Hepatocyte (in vitro differentiated cells): ENCODE measurements at regions not wholly inside any gene's neighbourhood (a gene's known extent, or its start where the extent isn't known, plus 50 kb on each side); places are given as distances from the start of the nearest gene placed in this dataset.
"Not testable (repeated sequence)": the region's sequence is repeated elsewhere in the genome, so short reads cannot be mapped to it uniquely, and the experiment has no call there.

ENCODE experiments used
- DNase-seq: peaks from one replicate; pipeline ENCODE4 v3.0.0-alpha.2; 2016; ENCODE audit warnings: low spot score
- H2AFZ ChIP-seq: fragments of 200-600 bp; sonication (generic); 2 replicates; pipeline ENCODE4 v1.6.0; 2016; ENCODE audit warnings: antibody characterized with exemption, mild to moderate bottlenecking
- H3K27ac ChIP-seq: fragments of 200-600 bp; sonication (generic); 2 replicates; pipeline ENCODE4 v1.5.1; 2016; ENCODE audit warnings: mild to moderate bottlenecking
- H3K27me3 ChIP-seq: fragments of 200-600 bp; sonication (generic); 2 replicates; pipeline ENCODE4 v1.6.1; 2016
- H3K36me3 ChIP-seq: fragments of 200-600 bp; sonication (generic); replicated peaks from 2 replicates; pipeline ENCODE4 v1.5.1; 2016; ENCODE audit warnings: low read depth; ENCODE audit not compliant: insufficient read depth
- H3K4me1 ChIP-seq: fragments of 200-600 bp; sonication (generic); 2 replicates; pipeline ENCODE4 v1.5.1; 2016; ENCODE audit warnings: mild to moderate bottlenecking, moderate library complexity; ENCODE audit not compliant: insufficient read depth
- H3K4me2 ChIP-seq: fragments of 200-600 bp; sonication (generic); 2 replicates; pipeline ENCODE4 v1.6.0; 2016
- H3K4me3 ChIP-seq: fragments of 200-600 bp; sonication (generic); 2 replicates; pipeline ENCODE4 v1.5.1; 2016; ENCODE audit warnings: mild to moderate bottlenecking
- H3K79me2 ChIP-seq: fragments of 200-600 bp; sonication (generic); 2 replicates; pipeline ENCODE4 v1.6.0; 2017; ENCODE audit warnings: mild to moderate bottlenecking
- H3K9me2 ChIP-seq: fragments of 200-600 bp; sonication (generic); replicated peaks from 2 replicates; pipeline ENCODE4 v1.6.0; 2017; ENCODE audit warnings: mild to moderate bottlenecking; ENCODE audit not compliant: insufficient read depth
- H3K9me3 ChIP-seq: fragments of 200-600 bp; sonication (generic); 2 replicates; pipeline ENCODE4 v1.5.1; 2016; ENCODE audit warnings: low read depth, mild to moderate bottlenecking
- H4K20me1 ChIP-seq: fragments of 200-600 bp; sonication (generic); 2 replicates; pipeline ENCODE4 v1.6.0; 2016; ENCODE audit warnings: mild to moderate bottlenecking; ENCODE audit not compliant: insufficient read depth, poor library complexity, severe bottlenecking
- CTCF ChIP-seq: fragments of 200-600 bp; sonication (generic); IDR thresholded peaks from 2 replicates; pipeline ENCODE4 v1.5.1; 2016; ENCODE audit warnings: antibody characterized with exemption, mild to moderate bottlenecking; ENCODE audit not compliant: poor library complexity
- EZH2 ChIP-seq: fragments of 200-600 bp; sonication (generic); IDR thresholded peaks from 2 replicates; pipeline ENCODE4 v1.6.1; 2016; ENCODE audit warnings: antibody characterized with exemption, mild to moderate bottlenecking, borderline replicate concordance
- EZH2phosphoT487 ChIP-seq: fragments of 200-600 bp; sonication (generic); IDR thresholded peaks from one replicate; pipeline ENCODE4 v1.6.1; 2018; ENCODE audit warnings: antibody characterized with exemption, mild to moderate bottlenecking, low read depth, moderate library complexity; ENCODE audit not compliant: unreplicated experiment, severe bottlenecking
- WGBS: methylation state at CpG from one replicate; pipeline ENCODE4 v1.1.6; 2016; ENCODE audit warnings: low lambda C conversion rate; ENCODE audit errors: missing lambda C conversion rate; 5-methylcytosine and 5-hydroxymethylcytosine counted together

- Histone ChIP-seq H3K79me2 (no peaks in the 10 kb centered on the region), H4K20me1 (no peaks in the 10 kb centered on the region), H2AFZ (no peak overlapping the region), H3K27ac (no peak overlapping the region), H3K27me3 (peaks cover 25% of the 10 kb centered on the region), H3K4me2 (peak overlapping the region; percentile 63), H3K9me3 (no peaks in the 10 kb centered on the region), H3K4me1 (no peaks in the 10 kb centered on the region), H3K36me3 (no peaks in the 10 kb centered on the region), H3K9me2 (no peaks in the 10 kb centered on the region), H3K4me3 (no peak overlapping the region)
- no peak for DNase-seq
- TF ChIP-seq EZH2phosphoT487 (no peak), EZH2 (no peak), CTCF (no peak)
- 64% methylated on average over 4 of the region's 4 CpGs for WGBS
Observed at GRCh38 chr15:78708713-78709260, 67.8 kb upstream of the CHRNB4 start.

- not testable (repeated sequence) for H3K36me3 ChIP-seq, H4K20me1 ChIP-seq, H3K27ac ChIP-seq, DNase-seq, H3K4me3 ChIP-seq, H3K4me1 ChIP-seq, H3K9me2 ChIP-seq, H2AFZ ChIP-seq, H3K9me3 ChIP-seq, H3K4me2 ChIP-seq, H3K79me2 ChIP-seq
- peaks cover 25% of the 10 kb centered on the region for H3K27me3 ChIP-seq
- WGBS = 37% methylated on average over 1 of the region's 1 CpG
Observed at GRCh38 chr15:78706481-78707235, 65.6 kb upstream of the CHRNB4 start.

GRCh38 chr15:78703334-78704056, 62.5 kb upstream of the CHRNB4 start:
- H3K4me1 ChIP-seq, DNase-seq, H3K27ac ChIP-seq, H3K79me2 ChIP-seq, H4K20me1 ChIP-seq, H3K4me2 ChIP-seq, H3K4me3 ChIP-seq, H2AFZ ChIP-seq, H3K36me3 ChIP-seq, H3K9me2 ChIP-seq, H3K9me3 ChIP-seq: not testable (repeated sequence)
- WGBS = 90% methylated on average over 5 of the region's 5 CpGs
- peaks cover 22% of the 10 kb centered on the region for H3K27me3 ChIP-seq

DNA sequence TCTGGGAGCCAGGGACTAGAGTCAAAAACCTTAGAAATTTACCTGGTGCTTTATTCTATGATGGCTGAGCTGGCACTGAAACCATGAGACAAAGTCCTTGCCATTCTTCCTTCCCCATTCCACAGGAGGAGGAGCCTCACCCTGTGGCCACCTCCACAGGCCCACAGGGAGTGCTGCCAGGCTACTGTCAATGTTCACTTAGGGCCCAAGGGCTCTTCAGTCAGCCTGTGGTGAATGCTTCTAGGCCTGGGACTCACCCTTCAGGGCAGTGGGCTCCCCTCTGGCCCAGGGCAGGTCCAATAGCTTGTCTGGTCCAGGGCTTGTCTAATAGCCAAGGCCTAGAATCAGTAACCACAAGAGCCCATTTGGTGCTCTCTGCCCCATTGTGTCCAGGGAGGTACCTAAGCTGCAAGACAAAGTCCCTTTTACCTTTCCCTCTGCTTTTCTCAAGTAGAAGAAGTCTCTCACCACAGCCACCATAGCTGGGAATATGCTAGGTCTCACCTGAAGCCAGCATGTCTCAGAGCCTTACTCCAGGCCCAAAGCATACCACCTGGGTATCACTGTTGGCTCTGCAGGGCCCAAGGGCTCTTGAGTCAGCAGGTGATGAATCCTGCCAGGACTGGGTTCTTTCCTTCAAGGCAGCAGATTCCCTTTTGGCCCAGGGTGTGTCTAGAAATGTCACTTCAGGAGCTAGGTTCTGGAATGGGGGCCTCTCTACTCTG, 61.8 kb upstream of the CHRNB4 start:
- H4K20me1 ChIP-seq = no peaks in the 10 kb centered on the region
- no peaks in the 10 kb centered on the region for H3K4me1 ChIP-seq
- no peak overlapping the region for H3K4me3 ChIP-seq
- TF ChIP-seq CTCF = no peak
- TF ChIP-seq EZH2phosphoT487 = no peak
- TF ChIP-seq EZH2 = no peak
- H3K9me3 ChIP-seq = no peaks in the 10 kb centered on the region
- no peak overlapping the region for H2AFZ ChIP-seq
- H3K27ac ChIP-seq = no peak overlapping the region
- no peaks in the 10 kb centered on the region for H3K9me2 ChIP-seq
- H3K79me2 ChIP-seq = no peaks in the 10 kb centered on the region
- no peaks in the 10 kb centered on the region for H3K36me3 ChIP-seq
- H3K4me2 ChIP-seq = no peak overlapping the region
- no peak for DNase-seq
- peaks cover 19% of the 10 kb centered on the region for H3K27me3 ChIP-seq
